ENCODE measurements at regions not wholly inside any gene's neighbourhood (a gene's known extent, or its start where the extent isn't known, plus 50 kb on each side); places are given as distances from the start of the nearest gene placed in this dataset.

- Mint-ChIP-seq H3K4me1 (no peaks in the 10 kb centered on the region), H3K27me3 (no peaks in the 10 kb centered on the region), H3K9me3 (peaks cover 0 to 15% (median 2%) of the 10 kb centered on the region in 3 donors), H3K36me3 (no peaks in the 10 kb centered on the region), H3K27ac (no peak overlapping the region), H3K4me3 (no peak overlapping the region)
Observed at GRCh38 chr15:53462651-53463050, 296.8 kb downstream of the WDR72 start.

- Mint-ChIP-seq H3K36me3 (no peaks in the 10 kb centered on the region), H3K4me1 (no peaks in the 10 kb centered on the region), H3K27ac (no peak overlapping the region), H3K4me3 (no peak overlapping the region), H3K27me3 (no peaks in the 10 kb centered on the region), H3K9me3 (peaks cover 0 to 15% (median 2%) of the 10 kb centered on the region in 3 donors)
Observed at GRCh38 chr15:53461677-53462076, 297.8 kb downstream of the WDR72 start.

GRCh38 chr15:53458736-53459135, 300.7 kb downstream of the WDR72 start:
- Mint-ChIP-seq H3K9me3 (peaks cover 0 to 15% (median 2%) of the 10 kb centered on the region in 3 donors), H3K36me3 (no peaks in the 10 kb centered on the region), H3K27me3 (no peaks in the 10 kb centered on the region), H3K27ac (no peak overlapping the region), H3K4me1 (no peaks in the 10 kb centered on the region), H3K4me3 (peak overlapping the region in 1 of 4 donors; percentile 16)

- Mint-ChIP-seq H3K27ac (no peak overlapping the region), H3K9me3 (peaks cover 0 to 15% (median 2%) of the 10 kb centered on the region in 3 donors), H3K4me1 (no peaks in the 10 kb centered on the region), H3K27me3 (no peaks in the 10 kb centered on the region), H3K36me3 (no peaks in the 10 kb centered on the region), H3K4me3 (no peak overlapping the region)
Observed at GRCh38 chr15:53457479-53457878, 302.0 kb downstream of the WDR72 start.

GRCh38 chr15:53454843-53455721, 304.4 kb downstream of the WDR72 start:
- Mint-ChIP-seq H3K27me3 (no peaks in the 10 kb centered on the region), H3K36me3 (no peaks in the 10 kb centered on the region), H3K27ac (no peak overlapping the region), H3K4me1 (no peaks in the 10 kb centered on the region), H3K4me3 (no peak overlapping the region), H3K9me3 (peaks cover 0 to 2% (median 0%) of the 10 kb centered on the region in 3 donors)

- no peaks in the 10 kb centered on the region for H3K9me3 Mint-ChIP-seq
- H3K27me3 Mint-ChIP-seq = no peaks in the 10 kb centered on the region
- H3K4me1 Mint-ChIP-seq = no peaks in the 10 kb centered on the region
- H3K4me3 Mint-ChIP-seq = no peak overlapping the region
- H3K36me3 Mint-ChIP-seq = no peaks in the 10 kb centered on the region
- no peak overlapping the region for H3K27ac Mint-ChIP-seq
Observed at GRCh38 chr15:53454535-53454842, 305.0 kb downstream of the WDR72 start.

GRCh38 chr15:53453253-53454105, 306.0 kb downstream of the WDR72 start:
- Mint-ChIP-seq H3K9me3 (no peaks in the 10 kb centered on the region), H3K36me3 (no peaks in the 10 kb centered on the region), H3K27me3 (no peaks in the 10 kb centered on the region), H3K4me1 (no peaks in the 10 kb centered on the region), H3K27ac (no peak overlapping the region), H3K4me3 (no peak overlapping the region)

- H3K27ac Mint-ChIP-seq = no peak overlapping the region
- H3K4me3 Mint-ChIP-seq = no peak overlapping the region
- H3K4me1 Mint-ChIP-seq = no peaks in the 10 kb centered on the region
- H3K36me3 Mint-ChIP-seq = no peaks in the 10 kb centered on the region
- H3K9me3 Mint-ChIP-seq = no peaks in the 10 kb centered on the region
- no peaks in the 10 kb centered on the region for H3K27me3 Mint-ChIP-seq
Observed at GRCh38 chr15:53448232-53449015, 311.0 kb downstream of the WDR72 start.

GRCh38 chr15:53447742-53448141, 311.7 kb downstream of the WDR72 start:
- no peaks in the 10 kb centered on the region for H3K27me3 Mint-ChIP-seq
- H3K4me3 Mint-ChIP-seq = no peak overlapping the region
- no peaks in the 10 kb centered on the region for H3K36me3 Mint-ChIP-seq
- no peaks in the 10 kb centered on the region for H3K4me1 Mint-ChIP-seq
- no peaks in the 10 kb centered on the region for H3K9me3 Mint-ChIP-seq
- H3K27ac Mint-ChIP-seq = no peak overlapping the region

- Mint-ChIP-seq H3K27ac (no peak overlapping the region), H3K36me3 (no peaks in the 10 kb centered on the region), H3K9me3 (no peaks in the 10 kb centered on the region), H3K4me1 (no peaks in the 10 kb centered on the region), H3K4me3 (no peak overlapping the region), H3K27me3 (no peaks in the 10 kb centered on the region)
Observed at GRCh38 chr15:53447053-53447574, 312.3 kb downstream of the WDR72 start.

GRCh38 chr15:53446376-53446775, 313.1 kb downstream of the WDR72 start:
- H3K4me3 Mint-ChIP-seq = no peak overlapping the region
- H3K27ac Mint-ChIP-seq = no peak overlapping the region
- H3K9me3 Mint-ChIP-seq = no peaks in the 10 kb centered on the region
- H3K4me1 Mint-ChIP-seq = no peaks in the 10 kb centered on the region
- H3K27me3 Mint-ChIP-seq = no peaks in the 10 kb centered on the region
- H3K36me3 Mint-ChIP-seq = no peaks in the 10 kb centered on the region

- Mint-ChIP-seq H3K4me3 (no peak overlapping the region), H3K9me3 (no peaks in the 10 kb centered on the region), H3K27ac (no peak overlapping the region), H3K36me3 (no peaks in the 10 kb centered on the region), H3K4me1 (no peaks in the 10 kb centered on the region), H3K27me3 (no peaks in the 10 kb centered on the region)
Observed at GRCh38 chr15:53445531-53445930, 313.9 kb downstream of the WDR72 start.

GRCh38 chr15:53437985-53438841, 321.2 kb downstream of the WDR72 start:
- H3K4me3 Mint-ChIP-seq = no peak overlapping the region
- H3K27me3 Mint-ChIP-seq = no peaks in the 10 kb centered on the region
- H3K36me3 Mint-ChIP-seq = no peaks in the 10 kb centered on the region
- H3K4me1 Mint-ChIP-seq = no peaks in the 10 kb centered on the region
- no peak overlapping the region for H3K27ac Mint-ChIP-seq
- peaks cover 0 to 3% (median 0%) of the 10 kb centered on the region in 3 donors for H3K9me3 Mint-ChIP-seq

GRCh38 chr15:53437366-53437765, 322.1 kb downstream of the WDR72 start:
- no peak overlapping the region for H3K27ac Mint-ChIP-seq

More at GRCh38 chr15:53437366-53437765, 322.1 kb downstream of the WDR72 start:
- Mint-ChIP-seq H3K9me3 (peaks cover 0 to 3% (median 0%) of the 10 kb centered on the region in 3 donors), H3K27me3 (no peaks in the 10 kb centered on the region), H3K36me3 (no peaks in the 10 kb centered on the region), H3K4me1 (no peaks in the 10 kb centered on the region), H3K4me3 (no peak overlapping the region)
